Activated T-cell treated with anti-CD3 and anti-CD28 coated beads, Interleukin-2, amount 50 U/mL, for 48 hours (primary cell): ENCODE measurements at regions not wholly inside any gene's neighbourhood (a gene's known extent, or its start where the extent isn't known, plus 50 kb on each side); places are given as distances from the start of the nearest gene placed in this dataset.
"Not testable (repeated sequence)": the region's sequence is repeated elsewhere in the genome, so short reads cannot be mapped to it uniquely, and the experiment has no call there.

Experiments used
- DNase-seq, 2 experiments: peaks; one replicate each; pipeline ENCODE4 v3.0.0-alpha.2; 2020

- DNase-seq: no peak
Measured at GRCh38 chr11:81705283-81705682, 1028.4 kb downstream of the FAM181B start.

- DNase-seq: no peak
Measured at GRCh38 chr11:81700076-81700475, 1033.6 kb downstream of the FAM181B start.

GRCh38 chr11:81687057-81687456 lies 1046.6 kb downstream of the FAM181B start:
- DNase-seq: no peak

- no peak for DNase-seq
Measured at GRCh38 chr11:81674211-81674610, 1059.5 kb downstream of the FAM181B start.

- no peak for DNase-seq
Measured at GRCh38 chr11:81673001-81673400, 1060.7 kb downstream of the FAM181B start.

- DNase-seq: no peak
Measured at GRCh38 chr11:81669935-81670543, 1063.6 kb downstream of the FAM181B start.

- DNase-seq: no peak
Measured at GRCh38 chr11:81658722-81659121, 1074.9 kb downstream of the FAM181B start.

- DNase-seq: no peak
Measured at GRCh38 chr11:81655351-81655750, 1078.3 kb downstream of the FAM181B start.

- DNase-seq: no peak
Measured at GRCh38 chr11:81647374-81647773, 1086.3 kb downstream of the FAM181B start.

- DNase-seq: no peak
Measured at GRCh38 chr11:81644239-81644840, 1089.3 kb downstream of the FAM181B start.

- no peak for DNase-seq
Measured at GRCh38 chr11:81634483-81634882, 1099.2 kb downstream of the FAM181B start.

GRCh38 chr11:81602508-81602907 lies 1131.2 kb downstream of the FAM181B start:
- DNase-seq: no peak

- no peak for DNase-seq
Measured at GRCh38 chr11:81596704-81597103, 1137.0 kb downstream of the FAM181B start.

- no peak for DNase-seq
Measured at GRCh38 chr11:81585390-81585933, 1148.2 kb downstream of the FAM181B start.

- DNase-seq: no peak
Measured at GRCh38 chr11:81579339-81579738, 1154.3 kb downstream of the FAM181B start.

GRCh38 chr11:81578571-81578970 lies 1155.1 kb downstream of the FAM181B start:
- DNase-seq: no peak

GRCh38 chr11:81574301-81574700 lies 1159.4 kb downstream of the FAM181B start:
- no peak for DNase-seq

GRCh38 chr11:81573367-81573766 lies 1160.3 kb downstream of the FAM181B start:
- no peak for DNase-seq

- no peak for DNase-seq
Measured at GRCh38 chr11:81570669-81571068, 1163.0 kb downstream of the FAM181B start.

- no peak for DNase-seq
Measured at GRCh38 chr11:81569999-81570398, 1163.7 kb downstream of the FAM181B start.

- DNase-seq: no peak
Measured at GRCh38 chr11:81568918-81569317, 1164.7 kb downstream of the FAM181B start.

- no peak for DNase-seq
Measured at GRCh38 chr11:81548123-81548522, 1185.5 kb downstream of the FAM181B start.

GRCh38 chr11:81539806-81540205 lies 1193.9 kb downstream of the FAM181B start:
- DNase-seq: not testable (repeated sequence)

- no peak for DNase-seq
Measured at GRCh38 chr11:81515566-81515965, 1218.1 kb downstream of the FAM181B start.
